ENCODE measurements at regions not wholly inside any gene's neighbourhood (a gene's known extent, or its start where the extent isn't known, plus 50 kb on each side); places are given as distances from the start of the nearest gene placed in this dataset.

- H3K4me1 ChIP-seq (ENCODE audit: control insufficient read depth, insufficient read depth, low read length): no peaks in the 10 kb centered on the region
- H3K9me3 ChIP-seq (ENCODE audit: control insufficient read depth, insufficient read depth, low read depth, low read length): no peaks in the 10 kb centered on the region
- no peak for TF ChIP-seq KLF9 (tag by site-specific recombination; IDR thresholded peaks at IDR 0.05; ENCODE audit: low read depth)
- no peak for TF ChIP-seq ZNF768 (tag by site-specific recombination; IDR thresholded peaks at IDR 0.05)
- H3K4me3 ChIP-seq (ENCODE audit: low read depth, low read length): no peak overlapping the region
- POLR2A ChIA-PET: no interaction called here
- H3K27ac ChIP-seq (ENCODE audit: extremely low read depth, low read depth, low read length): no peak overlapping the region
- CTCF ChIA-PET: interaction anchor here (0.6 kb wide), 1 partner anchor 79 kb away, joined by 3 read pairs; no protein-coding TSS in a partner anchor
- no peaks in the 10 kb centered on the region for H3K36me3 ChIP-seq (ENCODE audit: control insufficient read depth in 2 of 2, insufficient read depth in 1 of 2, low read length in 2 of 2)
These were observed 180.4 kb upstream of the NRXN1 start for GRCh38 chr2:51212374-51212773.

- TF ChIP-seq ZNF785 (tag by site-specific recombination; IDR thresholded peaks at IDR 0.05) (no peak), ZNF623 (tag by site-specific recombination; IDR thresholded peaks at IDR 0.05) (no peak), ZNF792 (tag by site-specific recombination; IDR thresholded peaks at IDR 0.05) (no peak), ZNF416 (tag by site-specific recombination; IDR thresholded peaks at IDR 0.05) (no peak), ZNF140 (tag by site-specific recombination; IDR thresholded peaks at IDR 0.05) (no peak), ZNF114 (tag by site-specific recombination; IDR thresholded peaks at IDR 0.05) (no peak), ZNF155 (tag by site-specific recombination; IDR thresholded peaks at IDR 0.05) (no peak), HOXD13 (CRISPR knock-in tag; IDR thresholded peaks at IDR 0.05; ENCODE audit: borderline replicate concordance) (no peak)
- CTCF ChIA-PET: no interaction called here
- Histone ChIP-seq H3K27ac (ENCODE audit: extremely low read depth, low read depth, low read length) (no peak overlapping the region), H3K9me3 (ENCODE audit: control insufficient read depth, insufficient read depth, low read depth, low read length) (no peaks in the 10 kb centered on the region), H3K4me1 (ENCODE audit: control insufficient read depth, insufficient read depth, low read length) (no peaks in the 10 kb centered on the region), H3K4me3 (ENCODE audit: low read depth, low read length) (no peak overlapping the region), H3K36me3 (ENCODE audit: control insufficient read depth in 2 of 2, insufficient read depth in 1 of 2, low read length in 2 of 2) (no peaks in the 10 kb centered on the region)
- POLR2A ChIA-PET: no interaction called here
These were observed 176.6 kb upstream of the NRXN1 start for GRCh38 chr2:51208521-51208920.

- ChIA-PET CTCF (no interaction called here), POLR2A (no interaction called here)
- H3K4me3 ChIP-seq (ENCODE audit: low read depth, low read length): no peak overlapping the region
- no peaks in the 10 kb centered on the region for H3K36me3 ChIP-seq (ENCODE audit: control insufficient read depth in 2 of 2, insufficient read depth in 1 of 2, low read length in 2 of 2)
- 0 out of 2 replicates have a peak, but pooled peaks have one; percentile 14 for TF ChIP-seq ZNF366 (tag by site-specific recombination; conservative IDR thresholded peaks at IDR 0.05)
- no peak for TF ChIP-seq ZBTB10 (tag by site-specific recombination; IDR thresholded peaks at IDR 0.05)
- no peak overlapping the region for H3K27ac ChIP-seq (ENCODE audit: extremely low read depth, low read depth, low read length)
- H3K4me1 ChIP-seq (ENCODE audit: control insufficient read depth, insufficient read depth, low read length): no peaks in the 10 kb centered on the region
- H3K9me3 ChIP-seq (ENCODE audit: control insufficient read depth, insufficient read depth, low read depth, low read length): no peaks in the 10 kb centered on the region
These were observed 169.4 kb upstream of the NRXN1 start for GRCh38 chr2:51201295-51201694.

GRCh38 chr2:51194656-51195055, 162.7 kb upstream of the NRXN1 start:
- H3K9me3 ChIP-seq (ENCODE audit: control insufficient read depth, insufficient read depth, low read depth, low read length): no peaks in the 10 kb centered on the region
- CTCF ChIA-PET: no interaction called here
- no peaks in the 10 kb centered on the region for H3K4me1 ChIP-seq (ENCODE audit: control insufficient read depth, insufficient read depth, low read length)
- no peak overlapping the region for H3K27ac ChIP-seq (ENCODE audit: extremely low read depth, low read depth, low read length)
- H3K4me3 ChIP-seq (ENCODE audit: low read depth, low read length): no peak overlapping the region
- POLR2A ChIA-PET: no interaction called here
- no peaks in the 10 kb centered on the region for H3K36me3 ChIP-seq (ENCODE audit: control insufficient read depth in 2 of 2, insufficient read depth in 1 of 2, low read length in 2 of 2)
- TF ChIP-seq ZNF658 (tag by site-specific recombination; IDR thresholded peaks at IDR 0.05): no peak
- TF ChIP-seq ZNF623 (tag by site-specific recombination; IDR thresholded peaks at IDR 0.05): no peak
- TF ChIP-seq ZNF549 (tag by site-specific recombination; IDR thresholded peaks at IDR 0.05): no peak
- no peak for TF ChIP-seq ATF2 (tag by site-specific recombination; IDR thresholded peaks at IDR 0.05; ENCODE audit: low read depth)
- TF ChIP-seq GLIS1 (tag by site-specific recombination; IDR thresholded peaks at IDR 0.05): no peak
- no peak for TF ChIP-seq ZNF133 (tag by site-specific recombination; IDR thresholded peaks at IDR 0.05)
- TF ChIP-seq WT1 (tag by site-specific recombination; IDR thresholded peaks at IDR 0.05): no peak
- TF ChIP-seq ZBTB49 (tag by site-specific recombination; IDR thresholded peaks at IDR 0.05; ENCODE audit: low read depth): no peak
- no peak for TF ChIP-seq ZNF677 (tag by site-specific recombination; IDR thresholded peaks at IDR 0.05)
- no peak for TF ChIP-seq ZNF19 (tag by site-specific recombination; IDR thresholded peaks at IDR 0.05; ENCODE audit: low read depth)
- TF ChIP-seq ZNF132 (tag by site-specific recombination; IDR thresholded peaks at IDR 0.05; ENCODE audit: borderline replicate concordance): no peak
- no peak for TF ChIP-seq ZSCAN16 (tag by site-specific recombination; IDR thresholded peaks at IDR 0.05)
- no peak for TF ChIP-seq ZNF654 (tag by site-specific recombination; IDR thresholded peaks at IDR 0.05; ENCODE audit: low read depth)
- no peak for TF ChIP-seq ZNF776 (tag by site-specific recombination; IDR thresholded peaks at IDR 0.05; ENCODE audit: borderline replicate concordance)
